ENCODE measurements at regions not wholly inside any gene's neighbourhood (a gene's known extent, or its start where the extent isn't known, plus 50 kb on each side); places are given as distances from the start of the nearest gene placed in this dataset.

- Histone ChIP-seq H3K27ac (ENCODE audit: low read depth, low read length) (no peak overlapping the region), H3K18ac (ENCODE audit: low read length) (no peak overlapping the region), H2AK5ac (ENCODE audit: low read length) (no peak overlapping the region), H3K4me1 (ENCODE audit: control insufficient read depth, low read depth, low read length) (no peaks in the 10 kb centered on the region), H3K23ac (ENCODE audit: low read length) (no peak overlapping the region), H3K9ac (ENCODE audit: low read length) (no peak overlapping the region), H3K4ac (ENCODE audit: low read depth, low read length) (no peak overlapping the region), H4K8ac (ENCODE audit: low read depth, low read length) (no peak overlapping the region), H3K4me3 (ENCODE audit: low read length) (no peak overlapping the region), H3K4me2 (ENCODE audit: low read length) (no peak overlapping the region), H4K5ac (ENCODE audit: low read length) (no peak overlapping the region), H3K56ac (ENCODE audit: low read length) (no peak overlapping the region), H3K36me3 (ENCODE audit: control insufficient read depth, insufficient read depth, low read length) (no peaks in the 10 kb centered on the region), H2BK5ac (ENCODE audit: low read length) (no peak overlapping the region), H3K27me3 (ENCODE audit: insufficient read depth, low read length, poor library complexity) (no peaks in the 10 kb centered on the region), H2BK120ac (ENCODE audit: low read depth, low read length) (no peak overlapping the region), H3K79me1 (ENCODE audit: low read length) (peaks cover 4% of the 10 kb centered on the region), H3K79me2 (ENCODE audit: control insufficient read depth, insufficient read depth, low read length) (peaks cover 2% of the 10 kb centered on the region), H2BK15ac (replicated peaks; ENCODE audit: low read depth) (no peak overlapping the region)
- DNase-seq: no peak
- no CpG with 5 or more reads among the region's 3 CpGs for WGBS (ENCODE audit: extremely low coverage, insufficient coverage, low lambda C conversion rate)
These were observed 155.4 kb downstream of the CEP135 start for GRCh38 chr4:56104188-56104587.

GRCh38 chr4:56102601-56103000, 153.9 kb downstream of the CEP135 start:
- Histone ChIP-seq H3K27ac (ENCODE audit: low read depth, low read length) (no peak overlapping the region), H3K4ac (ENCODE audit: low read depth, low read length) (no peak overlapping the region), H2AK5ac (ENCODE audit: low read length) (no peak overlapping the region), H3K4me3 (ENCODE audit: low read length) (no peak overlapping the region), H3K36me3 (ENCODE audit: control insufficient read depth, insufficient read depth, low read length) (no peaks in the 10 kb centered on the region), H3K79me1 (ENCODE audit: low read length) (peaks cover 4% of the 10 kb centered on the region), H3K4me2 (ENCODE audit: low read length) (no peak overlapping the region), H2BK120ac (ENCODE audit: low read depth, low read length) (no peak overlapping the region), H3K27me3 (ENCODE audit: insufficient read depth, low read length, poor library complexity) (no peaks in the 10 kb centered on the region), H3K23ac (ENCODE audit: low read length) (no peak overlapping the region), H4K5ac (ENCODE audit: low read length) (no peak overlapping the region), H3K56ac (ENCODE audit: low read length) (no peak overlapping the region), H3K4me1 (ENCODE audit: control insufficient read depth, low read depth, low read length) (no peaks in the 10 kb centered on the region), H2BK15ac (replicated peaks; ENCODE audit: low read depth) (no peak overlapping the region), H3K79me2 (ENCODE audit: control insufficient read depth, insufficient read depth, low read length) (peaks cover 2% of the 10 kb centered on the region), H2BK5ac (ENCODE audit: low read length) (no peak overlapping the region), H3K9ac (ENCODE audit: low read length) (no peak overlapping the region), H4K8ac (ENCODE audit: low read depth, low read length) (no peak overlapping the region), H3K18ac (ENCODE audit: low read length) (no peak overlapping the region)
- no CpG with 5 or more reads among the region's 5 CpGs for WGBS (ENCODE audit: extremely low coverage, insufficient coverage, low lambda C conversion rate)
- DNase-seq: no peak

- no CpG with 5 or more reads among the region's 3 CpGs for WGBS (ENCODE audit: extremely low coverage, insufficient coverage, low lambda C conversion rate)
- H3K27me3 ChIP-seq (ENCODE audit: insufficient read depth, low read length, poor library complexity): no peaks in the 10 kb centered on the region
- H3K9ac ChIP-seq (ENCODE audit: low read length): no peak overlapping the region
- no peak overlapping the region for H2AK5ac ChIP-seq (ENCODE audit: low read length)
- no peak for DNase-seq
- H3K36me3 ChIP-seq (ENCODE audit: control insufficient read depth, insufficient read depth, low read length): no peaks in the 10 kb centered on the region
- H3K27ac ChIP-seq (ENCODE audit: low read depth, low read length): no peak overlapping the region
- H2BK5ac ChIP-seq (ENCODE audit: low read length): no peak overlapping the region
- no peak overlapping the region for H3K4me3 ChIP-seq (ENCODE audit: low read length)
- no peak overlapping the region for H2BK120ac ChIP-seq (ENCODE audit: low read depth, low read length)
- peaks cover 2% of the 10 kb centered on the region for H3K79me2 ChIP-seq (ENCODE audit: control insufficient read depth, insufficient read depth, low read length)
- no peaks in the 10 kb centered on the region for H3K4me1 ChIP-seq (ENCODE audit: control insufficient read depth, low read depth, low read length)
- no peak overlapping the region for H3K4me2 ChIP-seq (ENCODE audit: low read length)
- no peak overlapping the region for H3K18ac ChIP-seq (ENCODE audit: low read length)
- no peak overlapping the region for H3K4ac ChIP-seq (ENCODE audit: low read depth, low read length)
- no peak overlapping the region for H3K56ac ChIP-seq (ENCODE audit: low read length)
- no peak overlapping the region for H2BK15ac ChIP-seq (replicated peaks; ENCODE audit: low read depth)
- H4K8ac ChIP-seq (ENCODE audit: low read depth, low read length): no peak overlapping the region
- H3K79me1 ChIP-seq (ENCODE audit: low read length): peaks cover 15% of the 10 kb centered on the region
- no peak overlapping the region for H3K23ac ChIP-seq (ENCODE audit: low read length)
- no peak overlapping the region for H4K5ac ChIP-seq (ENCODE audit: low read length)
These were observed 150.6 kb downstream of the CEP135 start for GRCh38 chr4:56099378-56099786.

- Histone ChIP-seq H2BK15ac (replicated peaks; ENCODE audit: low read depth) (no peak overlapping the region), H3K27ac (ENCODE audit: low read depth, low read length) (no peak overlapping the region), H2BK120ac (ENCODE audit: low read depth, low read length) (no peak overlapping the region), H3K4me3 (ENCODE audit: low read length) (no peak overlapping the region), H3K4ac (ENCODE audit: low read depth, low read length) (no peak overlapping the region), H3K18ac (ENCODE audit: low read length) (no peak overlapping the region), H3K4me1 (ENCODE audit: control insufficient read depth, low read depth, low read length) (no peaks in the 10 kb centered on the region), H3K36me3 (ENCODE audit: control insufficient read depth, insufficient read depth, low read length) (no peaks in the 10 kb centered on the region), H3K56ac (ENCODE audit: low read length) (no peak overlapping the region), H3K23ac (ENCODE audit: low read length) (no peak overlapping the region), H3K9ac (ENCODE audit: low read length) (no peak overlapping the region), H2AK5ac (ENCODE audit: low read length) (no peak overlapping the region), H3K79me1 (ENCODE audit: low read length) (peaks cover 13% of the 10 kb centered on the region), H2BK5ac (ENCODE audit: low read length) (no peak overlapping the region), H3K79me2 (ENCODE audit: control insufficient read depth, insufficient read depth, low read length) (no peaks in the 10 kb centered on the region), H4K8ac (ENCODE audit: low read depth, low read length) (no peak overlapping the region), H4K5ac (ENCODE audit: low read length) (no peak overlapping the region), H3K4me2 (ENCODE audit: low read length) (no peak overlapping the region), H3K27me3 (ENCODE audit: insufficient read depth, low read length, poor library complexity) (no peaks in the 10 kb centered on the region)
- WGBS (ENCODE audit: extremely low coverage, insufficient coverage, low lambda C conversion rate): no CpG with 5 or more reads among the region's 3 CpGs
- no peak for DNase-seq
These were observed 144.8 kb downstream of the CEP135 start for GRCh38 chr4:56093576-56093975.

GRCh38 chr4:56092540-56092939, 143.8 kb downstream of the CEP135 start:
- Histone ChIP-seq H2BK120ac (ENCODE audit: low read depth, low read length) (no peak overlapping the region), H4K8ac (ENCODE audit: low read depth, low read length) (no peak overlapping the region), H3K27ac (ENCODE audit: low read depth, low read length) (no peak overlapping the region), H3K4me2 (ENCODE audit: low read length) (no peak overlapping the region), H4K5ac (ENCODE audit: low read length) (no peak overlapping the region), H3K79me1 (ENCODE audit: low read length) (peaks cover 13% of the 10 kb centered on the region), H3K23ac (ENCODE audit: low read length) (no peak overlapping the region), H2BK5ac (ENCODE audit: low read length) (no peak overlapping the region), H3K27me3 (ENCODE audit: insufficient read depth, low read length, poor library complexity) (no peaks in the 10 kb centered on the region), H3K79me2 (ENCODE audit: control insufficient read depth, insufficient read depth, low read length) (no peaks in the 10 kb centered on the region), H3K4me3 (ENCODE audit: low read length) (no peak overlapping the region), H3K18ac (ENCODE audit: low read length) (no peak overlapping the region), H3K4ac (ENCODE audit: low read depth, low read length) (no peak overlapping the region), H2BK15ac (replicated peaks; ENCODE audit: low read depth) (no peak overlapping the region), H3K9ac (ENCODE audit: low read length) (no peak overlapping the region), H3K36me3 (ENCODE audit: control insufficient read depth, insufficient read depth, low read length) (no peaks in the 10 kb centered on the region), H3K4me1 (ENCODE audit: control insufficient read depth, low read depth, low read length) (no peaks in the 10 kb centered on the region), H2AK5ac (ENCODE audit: low read length) (no peak overlapping the region), H3K56ac (ENCODE audit: low read length) (no peak overlapping the region)
- no peak for DNase-seq
- WGBS (ENCODE audit: extremely low coverage, insufficient coverage, low lambda C conversion rate): no CpG with 5 or more reads among the region's 8 CpGs

- no peak for DNase-seq
- no peak overlapping the region for H3K27ac ChIP-seq (ENCODE audit: low read depth, low read length)
- no peak overlapping the region for H3K18ac ChIP-seq (ENCODE audit: low read length)
- no peak overlapping the region for H2BK15ac ChIP-seq (replicated peaks; ENCODE audit: low read depth)
- H3K9ac ChIP-seq (ENCODE audit: low read length): no peak overlapping the region
- no peak overlapping the region for H3K56ac ChIP-seq (ENCODE audit: low read length)
- no peak overlapping the region for H2BK120ac ChIP-seq (ENCODE audit: low read depth, low read length)
- WGBS (ENCODE audit: extremely low coverage, insufficient coverage, low lambda C conversion rate): no CpG with 5 or more reads among the region's 7 CpGs
- H3K4ac ChIP-seq (ENCODE audit: low read depth, low read length): no peak overlapping the region
- peaks cover 8% of the 10 kb centered on the region for H3K79me1 ChIP-seq (ENCODE audit: low read length)
- no peak overlapping the region for H4K5ac ChIP-seq (ENCODE audit: low read length)
- H4K8ac ChIP-seq (ENCODE audit: low read depth, low read length): no peak overlapping the region
- no peaks in the 10 kb centered on the region for H3K27me3 ChIP-seq (ENCODE audit: insufficient read depth, low read length, poor library complexity)
- H3K4me1 ChIP-seq (ENCODE audit: control insufficient read depth, low read depth, low read length): peaks cover 2% of the 10 kb centered on the region
- H3K36me3 ChIP-seq (ENCODE audit: control insufficient read depth, insufficient read depth, low read length): no peaks in the 10 kb centered on the region
- no peaks in the 10 kb centered on the region for H3K79me2 ChIP-seq (ENCODE audit: control insufficient read depth, insufficient read depth, low read length)
- no peak overlapping the region for H3K4me3 ChIP-seq (ENCODE audit: low read length)
- H2AK5ac ChIP-seq (ENCODE audit: low read length): no peak overlapping the region
- no peak overlapping the region for H2BK5ac ChIP-seq (ENCODE audit: low read length)
- H3K23ac ChIP-seq (ENCODE audit: low read length): no peak overlapping the region
- H3K4me2 ChIP-seq (ENCODE audit: low read length): no peak overlapping the region
These were observed 137.8 kb downstream of the CEP135 start for GRCh38 chr4:56086561-56086960.
